NCI-H2196 (cell line): ENCODE measurements at regions not wholly inside any gene's neighbourhood (a gene's known extent, or its start where the extent isn't known, plus 50 kb on each side); places are given as distances from the start of the nearest gene placed in this dataset.

Experiments
- DNase-seq: peaks from one replicate; lab custom pipeline; 2025; ENCODE audit not compliant: unreplicated experiment; lab: John Stamatoyannopoulos, UW

DNA sequence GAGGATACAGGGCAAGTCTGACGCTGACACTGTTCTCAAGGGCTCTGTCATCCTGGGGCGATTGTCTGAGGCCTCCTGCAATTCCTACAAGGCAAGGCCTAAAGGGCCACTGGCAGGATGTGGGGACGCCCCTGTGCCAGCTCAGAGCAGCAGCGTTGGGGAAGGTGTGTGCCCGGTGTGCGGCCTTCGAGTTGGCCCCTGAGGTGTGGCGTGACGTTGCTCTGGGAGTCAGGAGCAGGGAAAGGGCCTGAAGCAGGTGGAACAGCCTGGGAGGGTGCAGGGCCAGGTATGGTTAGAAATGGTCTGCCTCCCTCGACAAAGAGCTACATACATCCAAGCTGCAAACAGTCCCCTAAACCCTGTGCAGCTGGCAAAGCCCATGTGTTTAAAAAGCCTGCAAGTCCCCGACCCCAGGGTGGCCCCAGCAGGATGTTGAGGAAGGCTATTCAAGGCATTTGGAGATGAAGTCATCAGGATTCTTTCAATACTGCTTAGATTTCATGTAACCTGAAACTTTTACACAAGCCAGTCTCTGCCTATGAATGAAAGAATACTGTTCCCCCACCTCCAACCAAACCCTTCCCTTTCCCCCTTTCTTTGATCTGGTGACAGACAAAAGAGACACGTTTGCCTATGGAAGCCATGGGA, 142.5 kb upstream of the TNS3 start:
- DNase-seq = peak; percentile 7

- no peak for DNase-seq
Observed at GRCh38 chr7:47722126-47722525, 140.2 kb upstream of the TNS3 start.

DNA sequence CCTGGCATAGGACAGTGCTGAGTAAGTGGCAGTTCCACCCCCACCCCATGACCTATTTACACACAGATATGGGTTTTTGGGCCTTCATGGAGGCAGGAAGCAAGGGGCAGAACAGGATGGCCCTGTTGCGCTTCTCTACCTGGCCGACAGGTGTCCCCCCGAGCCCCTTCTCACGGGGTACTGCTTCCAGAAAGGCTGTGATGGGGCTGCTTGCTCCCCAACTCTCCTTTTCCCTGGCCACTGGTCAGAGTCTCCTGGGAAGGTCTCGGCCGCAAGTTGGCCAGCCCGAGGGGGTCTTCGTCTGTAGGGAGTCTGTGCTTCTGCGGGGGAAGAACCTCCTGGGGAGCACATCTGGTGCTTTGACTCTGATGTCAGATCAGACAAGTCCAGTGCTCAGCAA, 139.8 kb upstream of the TNS3 start:
- DNase-seq = no peak

DNA sequence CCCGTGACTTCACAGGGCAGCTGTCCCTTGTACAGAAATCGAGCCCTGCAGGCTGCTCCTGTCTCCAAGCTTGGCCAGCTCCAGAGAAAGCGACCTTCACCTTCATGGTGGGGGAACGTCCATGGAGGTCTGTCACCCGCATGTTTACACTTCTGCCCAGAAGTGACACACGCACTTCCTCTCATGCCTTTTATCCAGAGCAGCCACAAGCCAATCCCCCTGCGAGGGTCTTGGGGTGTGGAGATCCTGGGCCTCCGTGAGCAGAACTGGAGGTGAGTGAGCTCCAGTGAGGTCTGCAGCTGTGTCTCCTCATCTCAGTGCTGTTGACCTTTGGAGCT, 139.0 kb upstream of the TNS3 start:
- DNase-seq = no peak

GRCh38 chr7:47720141-47720906, 138.4 kb upstream of the TNS3 start:
- DNase-seq = no peak

DNA sequence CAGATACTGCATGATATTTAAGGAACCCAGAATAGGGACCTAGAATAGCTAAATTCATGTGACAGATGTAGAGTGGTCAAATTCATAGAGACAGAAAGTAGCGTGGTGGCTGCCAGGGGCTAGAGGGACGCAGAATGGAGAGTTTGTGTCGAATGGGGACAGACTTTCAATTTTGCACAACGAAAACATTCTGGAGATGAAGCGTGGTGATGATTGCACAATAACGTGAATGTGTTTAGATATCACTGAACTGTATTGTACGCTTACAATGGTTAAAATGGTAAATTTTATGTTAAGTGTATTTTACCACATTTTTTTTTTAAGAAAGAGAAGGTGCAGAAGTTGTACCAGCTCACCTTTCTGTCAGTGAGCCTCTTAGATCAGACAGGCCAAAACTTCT, 137.8 kb upstream of the TNS3 start:
- no peak for DNase-seq

DNA sequence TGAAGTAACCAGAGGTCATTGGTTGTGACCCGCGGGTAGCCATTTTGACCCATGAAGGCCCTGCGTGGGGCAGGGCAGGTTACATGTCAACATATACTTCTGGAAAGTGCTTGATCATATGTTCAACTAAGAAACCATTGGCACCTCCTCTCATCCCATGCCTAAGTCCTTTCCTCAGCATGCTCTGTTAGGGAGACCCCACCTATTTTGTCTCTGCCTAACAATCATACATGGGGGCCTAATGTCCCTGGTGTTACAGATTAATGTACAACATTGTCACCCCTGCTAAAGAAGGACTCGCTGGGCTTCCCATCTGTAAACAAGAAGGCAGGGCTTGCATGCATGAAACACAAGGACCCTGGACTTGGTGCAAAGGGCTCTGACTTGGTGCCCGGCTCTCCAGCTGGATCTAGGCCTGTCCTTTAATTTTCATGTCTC, 133.7 kb upstream of the TNS3 start:
- DNase-seq = no peak

DNA sequence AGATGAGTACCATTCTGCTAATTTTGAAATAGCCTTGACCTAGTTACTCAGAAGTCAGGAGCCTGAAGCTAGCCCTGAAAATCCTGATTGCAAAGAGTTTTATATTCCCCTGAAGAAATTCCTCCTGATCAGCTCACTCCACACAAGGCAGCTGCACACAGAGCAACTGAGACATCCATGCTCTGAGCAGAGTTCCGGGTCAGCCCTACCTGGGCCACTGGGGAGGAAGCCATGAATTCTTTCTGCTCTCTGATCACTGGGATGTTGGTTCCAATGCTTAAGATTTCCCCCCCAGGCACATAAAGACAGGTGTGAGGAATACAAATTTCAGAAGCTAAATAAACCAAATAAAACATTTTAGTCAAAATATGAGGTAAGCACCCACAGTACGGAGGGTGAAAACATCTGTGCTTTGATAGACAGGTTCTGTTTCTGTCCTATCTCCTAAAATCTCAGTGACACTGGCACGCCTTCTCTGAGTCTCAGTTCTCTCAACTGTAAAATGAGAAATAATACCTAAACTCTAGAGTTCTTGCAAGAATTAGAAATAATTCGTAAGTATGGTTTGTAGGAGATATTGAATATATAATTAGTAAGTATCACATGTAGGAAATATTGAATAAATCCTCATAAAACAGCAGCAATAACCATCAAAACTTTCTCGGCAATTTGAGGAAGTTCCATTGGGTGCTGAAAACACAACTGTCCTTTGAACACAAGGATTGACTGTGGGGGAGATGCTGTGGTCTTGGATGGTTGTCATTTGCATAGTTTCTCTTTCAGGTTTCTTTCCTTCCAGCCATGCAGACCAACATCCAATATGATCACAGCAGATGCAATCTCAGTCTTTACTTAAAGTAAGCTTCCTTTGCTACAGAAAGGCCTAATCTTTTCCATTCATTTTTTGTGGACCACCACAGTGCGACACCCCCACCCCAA, 133.0 kb upstream of the TNS3 start:
- no peak for DNase-seq

DNA sequence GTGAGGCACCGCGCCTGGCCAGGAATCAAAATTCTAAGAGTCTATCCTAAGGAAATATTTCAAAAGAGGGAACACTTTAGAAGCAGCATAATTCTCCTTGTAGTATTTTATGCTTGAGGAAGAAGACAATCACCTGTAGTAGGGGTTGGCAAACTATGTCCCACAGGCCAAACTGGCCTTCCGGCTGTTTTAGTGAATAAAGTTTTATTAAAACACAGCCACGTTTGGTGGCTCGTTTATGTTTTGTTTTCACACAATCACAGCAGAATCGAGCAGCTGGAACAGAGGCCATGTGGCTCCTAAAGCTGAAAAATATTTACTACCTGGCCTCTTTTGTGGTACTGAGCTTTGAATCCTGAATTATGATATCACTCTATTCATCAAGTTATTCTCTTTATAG, 131.7 kb upstream of the TNS3 start:
- no peak for DNase-seq

DNA sequence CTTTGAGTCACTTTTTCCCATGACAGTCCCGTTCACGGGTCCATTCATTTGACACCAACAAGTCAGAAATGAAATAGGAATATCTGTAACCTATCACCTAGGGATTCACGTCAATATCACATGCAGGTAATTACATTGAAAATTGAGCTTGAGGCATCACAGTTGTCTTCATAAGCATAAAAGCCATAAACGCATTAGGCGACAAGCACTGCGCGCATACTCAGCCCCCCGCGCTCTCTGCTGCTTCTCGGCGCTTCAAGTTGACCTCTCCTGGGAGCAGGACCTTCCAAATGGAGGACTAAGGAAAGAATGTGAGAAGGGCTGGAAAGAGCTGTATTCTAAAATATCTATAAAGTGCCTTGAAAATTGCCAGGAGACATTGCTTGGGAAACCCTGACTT, 130.5 kb upstream of the TNS3 start:
- DNase-seq = no peak

DNA sequence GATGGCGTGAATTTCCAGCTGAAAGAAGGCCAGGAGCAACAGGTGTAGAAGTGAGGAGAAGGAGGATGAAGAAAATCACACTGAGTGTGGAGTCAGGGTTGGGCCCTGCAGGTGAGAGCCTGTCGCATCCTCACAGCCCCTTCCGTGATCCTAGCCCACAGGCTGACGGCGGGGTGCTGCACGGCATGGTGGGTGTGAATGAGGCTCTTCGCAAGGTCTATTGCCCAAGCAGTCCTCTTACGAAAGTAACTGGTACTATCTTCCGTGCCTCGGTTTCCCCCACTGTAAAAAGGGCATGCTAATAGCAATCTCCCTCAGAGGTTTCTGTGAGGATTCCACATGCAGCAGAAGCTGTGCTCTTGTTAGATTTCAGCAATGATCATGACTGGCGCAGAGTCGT, 129.9 kb upstream of the TNS3 start:
- no peak for DNase-seq

- no peak for DNase-seq
Observed at GRCh38 chr7:47710201-47710935, 128.5 kb upstream of the TNS3 start.

DNA sequence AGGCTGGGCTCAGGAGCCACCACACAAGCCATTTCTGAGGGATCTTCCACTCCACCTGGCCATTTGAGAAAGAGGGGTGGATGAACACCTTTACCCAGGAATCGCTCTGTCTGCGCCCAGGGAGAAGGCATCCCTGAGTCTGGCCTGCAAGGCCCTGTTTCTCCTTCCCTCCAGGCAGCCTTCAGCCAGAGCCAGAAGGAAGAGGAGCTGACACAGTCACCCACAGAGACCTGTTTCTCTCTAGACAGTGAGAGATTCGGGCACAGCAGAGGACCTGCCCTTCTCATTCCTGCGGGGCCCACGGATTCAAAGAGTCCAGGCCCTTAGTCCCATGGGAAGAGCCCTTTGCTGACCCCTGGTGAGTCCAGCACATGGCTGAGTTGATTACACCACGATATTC, 127.5 kb upstream of the TNS3 start:
- DNase-seq = no peak

- no peak for DNase-seq
Observed at GRCh38 chr7:47709051-47709450, 127.1 kb upstream of the TNS3 start.

DNA sequence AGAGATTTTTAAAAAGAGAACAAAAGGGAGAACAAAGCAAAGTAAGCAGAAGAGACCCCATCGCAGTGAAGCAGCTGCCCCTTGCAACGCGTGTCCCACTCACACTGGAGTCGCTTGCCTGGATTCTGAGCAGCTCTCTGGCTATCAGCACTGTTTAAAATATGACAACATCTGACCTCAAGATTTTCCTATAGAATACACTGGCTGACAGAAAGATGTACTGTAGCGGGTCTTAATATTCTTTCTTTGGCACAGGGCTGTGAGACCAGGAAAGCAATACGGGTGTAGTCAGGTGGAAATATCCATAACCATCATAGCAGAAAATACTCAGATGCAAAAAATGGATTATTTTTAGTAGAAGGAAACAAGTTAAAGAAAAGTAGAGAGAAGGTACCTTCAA, 125.7 kb upstream of the TNS3 start:
- DNase-seq = no peak

GRCh38 chr7:47704936-47705335, 123.0 kb upstream of the TNS3 start:
- DNase-seq = no peak

- DNase-seq = no peak
Observed at GRCh38 chr7:47702080-47702479, 120.2 kb upstream of the TNS3 start.

GRCh38 chr7:47698386-47698785, 116.5 kb upstream of the TNS3 start:
- DNase-seq = no peak

DNA sequence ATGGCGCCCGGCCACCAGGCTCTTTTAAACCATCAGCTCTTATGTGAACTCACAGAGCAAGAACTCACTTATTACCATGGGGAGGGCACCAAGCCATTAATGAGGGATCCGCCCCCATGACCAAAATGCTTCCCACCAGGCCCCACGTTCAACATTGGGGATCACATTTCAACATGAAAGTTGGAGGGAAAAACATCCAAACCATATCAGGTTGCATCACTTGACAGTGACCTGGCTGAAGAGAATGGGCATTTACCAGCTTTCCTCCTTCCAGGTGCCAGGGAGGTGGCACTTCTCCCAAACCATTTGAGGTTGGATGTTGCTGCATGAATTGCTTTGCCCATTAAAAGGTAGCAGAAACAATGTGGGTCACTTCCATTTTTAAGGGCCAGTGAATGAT, 115.6 kb upstream of the TNS3 start:
- DNase-seq = peak; percentile 28

DNA sequence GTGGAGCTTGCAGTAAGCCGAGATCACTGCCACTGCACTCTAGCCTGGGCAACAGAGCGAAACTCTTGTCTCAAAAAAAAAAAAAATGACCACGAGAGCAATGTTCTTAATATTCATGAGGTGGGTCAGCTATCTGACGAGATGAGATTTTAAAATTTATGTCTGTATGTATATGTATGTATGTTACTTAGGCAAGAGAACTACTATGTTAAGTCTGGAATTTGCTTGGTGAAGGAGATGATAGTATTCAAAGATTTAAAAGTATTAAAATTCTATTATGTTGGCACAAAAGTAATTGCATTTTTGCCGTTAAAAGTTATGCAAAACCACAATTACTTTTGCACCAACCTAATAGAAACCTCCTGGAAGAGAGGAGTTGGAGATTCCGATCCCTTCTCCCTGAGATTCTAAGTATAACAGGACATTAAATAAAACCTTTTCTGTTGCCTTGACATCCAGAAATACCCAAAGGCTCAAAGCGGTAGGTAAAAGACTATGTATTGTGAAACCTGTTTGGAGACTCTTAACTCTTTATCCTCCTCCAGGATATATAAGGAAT, 114.3 kb upstream of the TNS3 start:
- DNase-seq = no peak

- DNase-seq = no peak
Observed at GRCh38 chr7:47693216-47693615, 111.3 kb upstream of the TNS3 start.
